Neural cell (in vitro differentiated cells): ENCODE measurements at regions not wholly inside any gene's neighbourhood (a gene's known extent, or its start where the extent isn't known, plus 50 kb on each side); places are given as distances from the start of the nearest gene placed in this dataset.

ENCODE experiments used
- H2AFZ ChIP-seq: fragments of 200-600, 300-800 bp; sonication (generic), shearing (Covaris generic); 2 replicates; pipeline ENCODE4 v1.6.0; 2014; ENCODE audit warnings: low read depth, mild to moderate bottlenecking, antibody characterized with exemption, low read length, moderate library complexity
- H3F3A ChIP-seq: fragments of 200-600 bp; shearing (Covaris generic); 2 replicates; pipeline ENCODE4 v1.6.1; 2016; ENCODE audit warnings: mild to moderate bottlenecking, moderate library complexity, mixed read lengths, antibody characterized with exemption, low read length; ENCODE audit not compliant: insufficient read depth, poor library complexity, severe bottlenecking
- H3K27ac ChIP-seq: fragments of 200-600, 300-800 bp; sonication (generic), shearing (Covaris generic); 2 replicates; pipeline ENCODE4 v1.5.1; 2014; ENCODE audit warnings: mild to moderate bottlenecking, low read length, moderate library complexity
- H3K27me3 ChIP-seq: fragments of 300-800, 200-600 bp; sonication (generic), shearing (Covaris generic); 2 replicates; pipeline ENCODE4 v1.6.0; 2014; ENCODE audit warnings: mild to moderate bottlenecking, low read depth, low read length, moderate library complexity; ENCODE audit not compliant: insufficient read depth
- H3K36me3 ChIP-seq: fragments of 300-800, 200-600 bp; sonication (generic), shearing (Covaris generic); 2 replicates; pipeline ENCODE4 v1.5.1; 2014; ENCODE audit warnings: mild to moderate bottlenecking, antibody characterized with exemption, low read length, moderate library complexity; ENCODE audit not compliant: insufficient read depth
- H3K4me2 ChIP-seq: fragments of 300-800, 200-600 bp; sonication (generic), shearing (Covaris generic); 2 replicates; pipeline ENCODE4 v1.6.0; 2014; ENCODE audit warnings: mild to moderate bottlenecking, low read length
- H3K4me3 ChIP-seq: fragments of 300-800, 200-600 bp; sonication (generic), shearing (Covaris generic); 2 replicates; pipeline ENCODE4 v1.5.1; 2014; ENCODE audit warnings: mild to moderate bottlenecking, low read length, moderate library complexity
- H3K79me2 ChIP-seq: fragments of 200-600 bp; shearing (Covaris generic); replicated peaks from 2 replicates; pipeline ENCODE4 v1.6.0; 2014; ENCODE audit warnings: mild to moderate bottlenecking, low read length, moderate library complexity; ENCODE audit not compliant: insufficient read depth
- H3K9ac ChIP-seq: fragments of 300-800, 200-600 bp; sonication (generic), shearing (Covaris generic); 2 replicates; pipeline ENCODE4 v1.6.1; 2016; ENCODE audit warnings: mild to moderate bottlenecking, low read length, mixed read lengths
- H3K9me2 ChIP-seq: fragments of 200-600 bp; shearing (Covaris generic); 2 replicates; pipeline ENCODE4 v1.6.1; 2016; ENCODE audit warnings: mild to moderate bottlenecking, low read length, mixed read lengths; ENCODE audit not compliant: insufficient read depth
- H3K9me3 ChIP-seq: fragments of 200-600, 300-800 bp; sonication (generic), shearing (Covaris generic); 2 replicates; pipeline ENCODE4 v1.6.1; 2016; ENCODE audit warnings: mild to moderate bottlenecking, mixed run types, low read length, moderate library complexity, mixed read lengths
- H4K20me1 ChIP-seq: fragments of 200-600 bp; shearing (Covaris generic); 2 replicates; pipeline ENCODE4 v1.6.1; 2016; ENCODE audit warnings: mild to moderate bottlenecking, mixed run types; ENCODE audit not compliant: insufficient read depth
- CTCF ChIP-seq: fragments of 450-650 bp; IDR thresholded peaks from 2 replicates; pipeline ENCODE4 v1.5.1; 2014; ENCODE audit warnings: antibody characterized with exemption, mild to moderate bottlenecking, moderate library complexity; ENCODE audit not compliant: poor library complexity, severe bottlenecking
- EP300 ChIP-seq: fragments of 450-650 bp; conservative IDR thresholded peaks from 2 replicates; pipeline ENCODE4 v1.6.1; 2014; ENCODE audit warnings: antibody characterized with exemption, mild to moderate bottlenecking, moderate library complexity; ENCODE audit not compliant: poor library complexity, severe bottlenecking
- EZH2 ChIP-seq: fragments of 200-600, 300-800 bp; shearing (Covaris generic), sonication (generic); IDR thresholded peaks from 2 replicates; pipeline ENCODE4 v1.6.1; 2014; ENCODE audit warnings: antibody characterized with exemption, low read length, borderline replicate concordance, mild to moderate bottlenecking; ENCODE audit not compliant: insufficient read depth, poor library complexity, severe bottlenecking
- MXI1 ChIP-seq: fragments of 450-650 bp; conservative IDR thresholded peaks from 2 replicates; pipeline ENCODE4 v1.6.1; 2014; ENCODE audit warnings: antibody characterized with exemption, mild to moderate bottlenecking; ENCODE audit not compliant: poor library complexity, severe bottlenecking
- POLR2AphosphoS5 ChIP-seq: IDR thresholded peaks from 2 replicates; pipeline ENCODE4 v1.6.1; 2012
- RAD21 ChIP-seq: fragments of 450-650 bp; conservative IDR thresholded peaks from 2 replicates; pipeline ENCODE4 v1.6.1; 2014; ENCODE audit warnings: antibody characterized with exemption, mild to moderate bottlenecking, moderate library complexity
- REST ChIP-seq: IDR thresholded peaks from 2 replicates; pipeline ENCODE4 v1.6.1; 2012; ENCODE audit warnings: borderline replicate concordance
- SMC3 ChIP-seq: fragments of 450-650 bp; conservative IDR thresholded peaks from 2 replicates; pipeline ENCODE4 v1.6.1; 2014; ENCODE audit warnings: antibody characterized with exemption, mild to moderate bottlenecking, moderate library complexity; ENCODE audit not compliant: poor library complexity
- TAF1 ChIP-seq: IDR thresholded peaks from 2 replicates; pipeline ENCODE4 v1.6.1; 2012; ENCODE audit warnings: low read depth

- H3K36me3 ChIP-seq: no peaks in the 10 kb centered on the region
- no peaks in the 10 kb centered on the region for H3F3A ChIP-seq
- no peaks in the 10 kb centered on the region for H3K27me3 ChIP-seq
- H3K9ac ChIP-seq: no peak overlapping the region
- no peak overlapping the region for H3K27ac ChIP-seq
- H3K4me3 ChIP-seq: no peak overlapping the region
- no peaks in the 10 kb centered on the region for H3K79me2 ChIP-seq
- H3K4me2 ChIP-seq: no peak overlapping the region
- no peaks in the 10 kb centered on the region for H4K20me1 ChIP-seq
- H3K9me3 ChIP-seq: no peaks in the 10 kb centered on the region
- TF ChIP-seq REST: no peak
- TF ChIP-seq CTCF: no peak
- no peak for TF ChIP-seq MXI1
- TF ChIP-seq EP300: no peak
- TF ChIP-seq EZH2: no peak
- no peak for TF ChIP-seq TAF1
- no peak for TF ChIP-seq POLR2AphosphoS5
- TF ChIP-seq SMC3: no peak
- no peak for TF ChIP-seq RAD21
- H3K9me2 ChIP-seq: no peaks in the 10 kb centered on the region
- no peak overlapping the region for H2AFZ ChIP-seq
Measured at GRCh38 chr9:3704890-3705289, 179.1 kb upstream of the RFX3 start.

- Histone ChIP-seq H3K4me2 (no peak overlapping the region), H3K27ac (no peak overlapping the region), H2AFZ (no peak overlapping the region), H3K9me3 (no peaks in the 10 kb centered on the region), H3K79me2 (no peaks in the 10 kb centered on the region), H3K9me2 (no peaks in the 10 kb centered on the region), H3K27me3 (no peaks in the 10 kb centered on the region), H4K20me1 (no peaks in the 10 kb centered on the region), H3K9ac (no peak overlapping the region), H3K36me3 (no peaks in the 10 kb centered on the region), H3K4me3 (no peak overlapping the region), H3F3A (no peaks in the 10 kb centered on the region)
- TF ChIP-seq TAF1: no peak
- TF ChIP-seq REST: no peak
- TF ChIP-seq EP300: no peak
- no peak for TF ChIP-seq MXI1
- no peak for TF ChIP-seq POLR2AphosphoS5
Measured at GRCh38 chr9:3700772-3701171, 175.0 kb upstream of the RFX3 start.
